AG04450 (cell line): ENCODE measurements at regions not wholly inside any gene's neighbourhood (a gene's known extent, or its start where the extent isn't known, plus 50 kb on each side); places are given as distances from the start of the nearest gene placed in this dataset.

Experiments used
- CTCF ChIA-PET: fragments of 300-600, 350-600 bp; formaldehyde crosslinking; extraction: SDS; loops from one replicate; lab custom pipeline; 2022; ENCODE audit warnings: antibody characterized with exemption, inconsistent platforms; lab: Charles Lee
- POLR2A ChIA-PET: fragments of 350-600 bp; formaldehyde crosslinking; extraction: SDS; loops from one replicate; lab custom pipeline; 2021; ENCODE audit warnings: antibody characterized with exemption, inconsistent platforms; lab: Yijun Ruan, JAX
- DNase-seq: peaks from one replicate; pipeline ENCODE4 v3.0.0-alpha.2; 2011; ENCODE audit warnings: low read depth, low spot score
- H3K27ac ChIP-seq: one replicate; pipeline ENCODE4 v1.5.1; 2012; ENCODE audit warnings: low read depth, low read length, control low read depth
- H3K27me3 ChIP-seq: one replicate; pipeline ENCODE4 v1.6.0; 2012; ENCODE audit warnings: low read length; ENCODE audit not compliant: control insufficient read depth, insufficient read depth
- H3K4me3 ChIP-seq: 2 replicates; pipeline ENCODE4 v1.5.1; 2011; ENCODE audit warnings: mild to moderate bottlenecking, low read depth, low read length, control low read depth
- H3K9me3 ChIP-seq: 2 replicates; pipeline ENCODE4 v1.5.1; 2012; ENCODE audit warnings: low read length; ENCODE audit not compliant: control insufficient read depth, insufficient read depth
- CTCF ChIP-seq: IDR thresholded peaks from 2 replicates; pipeline ENCODE4 v1.5.1; 2011; ENCODE audit warnings: low read depth, low read length, control low read depth, inconsistent platforms

GRCh38 chr7:156255635-156256034 is 384.9 kb upstream of the RNF32 start:
- Histone ChIP-seq H3K27ac (no peak overlapping the region), H3K9me3 (peaks cover 50% of the 10 kb centered on the region), H3K27me3 (no peaks in the 10 kb centered on the region), H3K4me3 (no peak overlapping the region)
- no peak for TF ChIP-seq CTCF
- no peak for DNase-seq
- CTCF ChIA-PET, result no interaction called here
- POLR2A ChIA-PET, result no interaction called here

- Histone ChIP-seq H3K27me3 (no peaks in the 10 kb centered on the region), H3K4me3 (no peak overlapping the region), H3K9me3 (peaks cover 49% of the 10 kb centered on the region), H3K27ac (no peak overlapping the region)
- POLR2A ChIA-PET, result no interaction called here
- no peak for TF ChIP-seq CTCF
- no peak for DNase-seq
- CTCF ChIA-PET, result no interaction called here
Observed at GRCh38 chr7:156251861-156252260, 388.7 kb upstream of the RNF32 start.

- POLR2A ChIA-PET, result no interaction called here
- CTCF ChIA-PET, result no interaction called here
- TF ChIP-seq CTCF, result no peak
- Histone ChIP-seq H3K9me3 (peaks cover 40% of the 10 kb centered on the region), H3K27ac (no peak overlapping the region), H3K27me3 (no peaks in the 10 kb centered on the region), H3K4me3 (no peak overlapping the region)
- DNase-seq, result no peak
Observed at GRCh38 chr7:156240532-156240931, 400.0 kb upstream of the RNF32 start.

GRCh38 chr7:156238366-156239133 is 402.0 kb upstream of the RNF32 start:
- CTCF ChIA-PET, result no interaction called here
- POLR2A ChIA-PET, result no interaction called here
- Histone ChIP-seq H3K27ac (no peak overlapping the region), H3K4me3 (no peak overlapping the region), H3K27me3 (no peaks in the 10 kb centered on the region), H3K9me3 (peaks cover 48% of the 10 kb centered on the region)
- TF ChIP-seq CTCF, result no peak
- DNase-seq, result no peak

GRCh38 chr7:156237614-156238013 is 403.0 kb upstream of the RNF32 start:
- Histone ChIP-seq H3K9me3 (peaks cover 57% of the 10 kb centered on the region), H3K27ac (no peak overlapping the region), H3K4me3 (no peak overlapping the region), H3K27me3 (no peaks in the 10 kb centered on the region)
- CTCF ChIA-PET, result no interaction called here
- POLR2A ChIA-PET, result no interaction called here
- no peak for TF ChIP-seq CTCF
- DNase-seq, result no peak
